ENCODE measurements at regions not wholly inside any gene's neighbourhood (a gene's known extent, or its start where the extent isn't known, plus 50 kb on each side); places are given as distances from the start of the nearest gene placed in this dataset.
"Not testable (repeated sequence)": the region's sequence is repeated elsewhere in the genome, so short reads cannot be mapped to it uniquely, and the experiment has no call there.

DNA sequence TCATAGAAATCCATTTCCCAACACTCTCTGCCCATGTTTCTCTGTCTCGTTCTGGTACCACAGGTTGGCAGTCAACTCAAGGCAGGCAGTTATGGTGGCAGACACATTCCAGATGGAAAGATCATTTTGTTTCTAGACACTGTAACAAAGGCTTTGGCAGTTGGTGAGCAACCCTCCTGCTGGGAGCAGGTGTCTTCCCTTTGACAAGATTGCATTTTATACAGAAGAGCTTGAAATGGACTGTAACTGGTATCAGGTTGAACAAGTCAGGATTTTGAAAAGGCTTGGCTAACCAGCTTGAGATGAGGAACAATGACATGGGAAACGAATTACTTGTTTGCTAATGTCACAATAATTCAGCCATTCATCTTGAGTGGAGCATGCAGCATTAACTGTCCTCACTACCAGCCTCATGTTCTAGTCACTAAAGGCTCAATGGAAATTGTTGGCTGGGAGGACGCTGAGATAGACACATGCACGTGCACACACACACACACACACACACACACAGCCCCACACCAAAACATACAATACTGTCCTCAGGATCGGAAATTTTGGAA, 170.0 kb downstream of the SEMA6D start:
- DNase-seq, result no peak

DNA sequence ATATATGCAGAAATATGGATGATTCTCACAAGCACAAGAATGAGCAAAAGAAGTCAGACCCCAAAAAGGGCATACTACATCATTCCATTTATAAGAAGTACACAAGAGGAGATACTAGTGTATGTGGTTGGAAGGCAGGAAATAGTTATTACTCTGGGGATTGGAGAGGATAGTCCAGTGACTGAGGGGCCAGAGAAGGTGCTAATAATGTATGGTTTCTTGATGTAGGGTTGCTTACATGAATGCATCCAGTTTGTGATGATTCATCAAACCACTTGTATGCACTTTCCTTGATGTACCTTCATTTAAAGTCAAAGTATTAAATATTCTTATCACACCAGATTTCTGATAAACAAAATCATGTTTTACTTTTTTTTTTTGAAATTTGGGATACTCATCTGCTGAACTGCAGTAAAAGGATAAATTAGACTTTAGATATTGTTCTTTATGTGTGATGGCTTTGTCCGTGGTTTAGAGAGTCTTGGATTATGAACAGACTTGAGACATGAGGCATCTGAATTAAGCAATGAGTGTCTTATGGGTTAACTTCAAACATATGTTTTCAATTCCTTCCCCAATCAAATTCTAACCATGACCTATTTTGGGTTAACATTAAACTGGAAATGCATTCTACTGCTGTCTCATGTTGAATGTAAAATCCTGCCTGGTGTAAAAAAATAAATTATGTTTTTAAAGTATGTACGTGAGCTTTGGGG, 171.2 kb downstream of the SEMA6D start:
- DNase-seq, result no peak

DNA sequence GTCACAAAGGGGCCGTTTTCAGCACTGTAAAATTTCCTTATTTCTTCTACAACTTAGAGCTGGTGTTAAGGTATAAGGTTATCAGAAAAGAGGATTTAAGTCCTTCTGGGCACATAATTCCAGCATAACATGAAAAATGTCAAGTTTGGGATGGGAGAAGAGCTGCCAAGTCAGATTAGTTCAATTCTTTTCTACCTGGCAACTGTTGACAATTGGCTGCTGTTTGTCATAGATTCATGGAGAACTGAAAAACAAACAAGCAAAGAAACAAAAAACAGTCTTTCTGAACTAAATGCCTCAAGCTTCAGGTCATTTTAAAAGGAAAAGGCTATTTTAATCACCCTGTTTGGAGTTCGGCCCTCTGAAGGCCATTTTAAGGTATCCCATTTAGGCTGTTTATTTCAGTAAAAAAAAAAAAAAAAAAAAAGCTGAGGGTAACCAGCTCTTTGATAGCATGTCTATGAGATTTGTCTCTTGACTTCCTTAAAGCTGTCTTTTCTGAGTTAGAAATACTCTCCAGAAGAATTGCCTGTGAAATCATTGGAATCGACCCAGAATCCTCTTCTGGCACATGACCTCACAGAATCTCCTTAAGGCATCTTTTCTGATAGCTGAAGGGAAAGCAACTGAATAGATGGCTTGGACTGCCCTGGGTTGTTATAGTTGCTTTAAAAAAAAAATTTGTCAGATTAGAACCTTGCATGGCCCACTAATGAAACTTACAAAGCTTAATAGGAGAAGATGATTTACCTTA, 173.3 kb downstream of the SEMA6D start:
- no peak for DNase-seq

DNA sequence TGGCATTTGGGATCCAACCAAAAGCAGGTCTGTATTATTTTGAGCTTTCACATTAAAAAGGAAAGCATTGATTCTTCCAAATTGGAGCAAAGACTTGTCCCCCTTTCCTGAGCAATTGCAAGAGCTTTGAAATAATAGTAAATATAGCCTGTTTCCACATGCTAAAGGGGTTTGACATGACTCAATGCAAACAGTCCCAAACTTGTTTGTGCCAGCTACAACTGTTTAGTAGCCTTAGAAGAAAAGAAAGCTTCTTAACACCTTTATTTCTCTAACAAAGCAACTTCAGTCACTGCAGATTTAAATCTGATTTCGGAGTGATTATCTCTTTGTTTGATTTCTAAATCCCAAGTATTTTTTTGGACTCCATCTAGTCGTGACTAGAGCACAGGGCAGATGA, 180.2 kb downstream of the SEMA6D start:
- no peak for DNase-seq

DNA sequence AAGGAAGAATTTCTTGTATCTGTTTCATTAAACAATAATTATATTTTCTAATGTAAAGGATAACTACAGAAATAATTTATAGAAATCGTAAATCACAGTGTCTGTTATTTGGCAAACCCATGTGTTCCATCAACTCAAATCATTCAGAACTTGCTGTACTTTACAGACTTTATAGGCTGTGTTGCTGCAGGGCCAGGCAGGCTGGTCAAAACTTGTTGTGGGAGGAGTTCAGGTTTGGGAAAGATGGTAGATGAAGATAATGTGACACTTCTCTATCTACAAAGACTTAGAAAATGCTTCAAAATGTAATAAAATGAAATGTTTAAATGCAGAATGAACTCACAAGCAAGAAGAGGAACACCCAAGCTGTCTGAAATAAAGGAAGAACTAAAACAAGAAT, 183.4 kb downstream of the SEMA6D start:
- no peak for DNase-seq

DNA sequence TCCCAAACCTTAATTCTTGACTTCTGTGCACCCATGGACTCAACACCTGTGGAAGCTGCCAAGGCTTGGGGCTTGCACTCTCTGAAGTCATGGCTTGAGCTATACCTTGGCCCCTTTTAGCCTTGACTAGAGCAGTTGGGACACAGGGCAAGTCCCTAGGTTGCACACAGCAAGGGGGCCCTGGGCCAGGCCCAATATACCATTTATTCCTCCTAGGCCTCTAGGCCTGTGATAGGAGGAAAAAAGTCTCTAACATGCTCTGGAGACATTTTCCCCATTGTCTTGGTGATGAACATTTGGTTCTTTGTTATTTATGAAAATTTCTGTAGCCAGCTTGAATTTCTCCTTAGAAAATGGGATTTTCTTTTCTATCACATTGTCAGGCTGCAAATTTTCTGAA, 186.1 kb downstream of the SEMA6D start:
- DNase-seq, result no peak

DNA sequence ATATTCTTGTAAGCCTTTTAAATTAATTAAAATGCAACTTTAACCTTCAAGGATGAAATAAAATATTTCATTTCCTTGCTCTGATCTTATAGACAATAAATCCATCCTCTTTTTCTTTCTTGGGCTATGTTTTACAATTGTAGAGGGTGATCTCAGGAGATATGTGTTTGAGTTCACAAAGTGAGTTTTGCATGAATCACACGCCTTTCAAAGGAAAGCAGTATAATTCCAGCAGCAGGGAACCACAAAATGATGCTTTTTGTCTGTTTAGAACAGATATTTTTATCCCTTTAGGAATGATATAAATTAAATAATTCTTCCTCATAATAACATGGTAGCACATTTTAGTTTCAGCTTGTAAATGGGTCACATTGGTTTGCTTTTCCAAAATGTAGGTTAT, 191.2 kb downstream of the SEMA6D start:
- no peak for DNase-seq

DNA sequence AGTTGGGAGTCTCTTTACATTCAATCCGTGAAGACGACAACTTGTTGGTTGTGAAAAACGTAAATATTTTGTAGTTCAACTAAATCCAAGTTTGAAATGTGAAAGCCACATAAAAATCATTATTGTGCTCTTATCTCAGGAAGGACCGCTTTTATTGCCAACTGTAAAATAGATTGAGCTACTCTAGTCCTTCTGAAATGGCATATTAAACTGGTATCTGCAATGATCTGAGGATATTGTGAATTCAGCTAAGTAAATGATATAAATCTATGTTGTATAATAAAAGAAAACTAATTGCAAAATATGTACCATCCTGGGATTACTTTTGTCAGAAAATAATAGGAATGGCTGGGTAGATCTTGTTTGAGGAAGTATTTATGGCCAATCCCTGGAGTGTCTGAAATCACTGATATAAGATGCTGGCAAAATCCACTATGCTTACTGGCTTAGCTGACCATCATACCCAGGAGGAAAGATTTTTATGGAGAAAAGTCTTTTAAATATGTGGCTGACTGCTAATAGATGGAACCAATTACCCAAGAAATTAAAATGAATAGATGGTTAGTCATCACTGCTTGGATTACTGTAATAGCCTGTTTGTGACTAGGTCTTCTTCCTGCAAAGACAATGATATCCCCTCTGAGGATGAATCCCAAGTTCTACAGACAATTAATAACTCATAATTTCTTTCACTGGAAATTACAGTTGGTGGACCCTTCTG, 191.8 kb downstream of the SEMA6D start:
- no peak for DNase-seq

DNA sequence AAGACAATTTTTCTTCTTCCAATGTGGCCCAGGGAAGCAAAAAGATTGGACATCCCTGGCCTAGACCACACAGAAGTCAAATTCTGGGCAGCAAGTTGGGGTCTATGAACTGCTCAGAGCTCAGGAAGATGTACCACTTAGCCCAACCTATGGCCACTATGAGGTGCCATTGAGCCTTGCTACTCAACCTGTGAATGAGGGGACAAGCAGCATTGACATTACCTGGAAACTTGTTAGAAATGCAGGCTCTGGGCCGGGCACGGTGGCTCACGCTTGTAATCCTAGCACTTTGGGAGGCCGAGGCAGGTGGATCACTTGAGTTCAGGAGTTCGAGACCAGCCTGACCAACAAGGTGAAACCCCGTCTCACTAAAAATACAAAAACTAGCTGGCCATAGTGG, 195.6 kb downstream of the SEMA6D start:
- not testable (repeated sequence) for DNase-seq

DNA sequence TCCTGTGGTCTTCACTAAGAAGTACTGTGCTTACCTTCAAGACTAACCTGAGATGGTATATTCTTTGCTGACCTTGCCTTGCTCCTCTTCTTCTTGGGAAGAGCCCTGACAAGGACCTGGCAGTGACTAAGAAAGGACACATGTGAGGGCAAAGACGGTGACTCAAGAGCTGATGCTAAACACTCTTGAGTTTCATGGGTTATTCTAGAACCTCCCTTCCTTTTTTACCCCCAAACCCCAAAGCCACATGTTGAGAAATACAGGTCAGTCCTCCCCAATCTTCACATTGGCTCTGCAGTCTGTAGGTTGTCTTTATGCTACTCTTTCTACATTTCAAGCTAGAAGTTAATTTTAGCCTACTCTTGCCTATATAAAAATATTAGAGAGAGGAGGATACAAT, 200.6 kb downstream of the SEMA6D start:
- no peak for DNase-seq

DNA sequence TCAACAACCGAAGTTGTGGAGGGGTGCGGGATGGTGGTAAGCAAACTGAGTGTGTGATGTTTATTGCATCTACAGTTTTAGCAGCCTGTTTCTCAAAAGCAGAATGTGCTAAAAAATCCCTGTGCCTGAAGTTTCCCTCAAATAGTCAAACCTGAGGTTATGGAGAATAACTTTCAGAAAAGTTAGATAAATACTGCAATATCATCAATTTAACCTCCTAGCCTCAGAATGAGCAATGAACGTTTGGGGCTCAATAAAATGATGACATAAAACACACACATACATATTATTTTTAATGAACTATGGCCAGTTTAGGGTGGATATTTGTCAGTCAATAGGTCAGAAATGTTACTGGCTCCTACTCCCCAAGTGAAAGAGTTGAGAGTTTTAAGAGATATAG, 201.6 kb downstream of the SEMA6D start:
- DNase-seq, result no peak

DNA sequence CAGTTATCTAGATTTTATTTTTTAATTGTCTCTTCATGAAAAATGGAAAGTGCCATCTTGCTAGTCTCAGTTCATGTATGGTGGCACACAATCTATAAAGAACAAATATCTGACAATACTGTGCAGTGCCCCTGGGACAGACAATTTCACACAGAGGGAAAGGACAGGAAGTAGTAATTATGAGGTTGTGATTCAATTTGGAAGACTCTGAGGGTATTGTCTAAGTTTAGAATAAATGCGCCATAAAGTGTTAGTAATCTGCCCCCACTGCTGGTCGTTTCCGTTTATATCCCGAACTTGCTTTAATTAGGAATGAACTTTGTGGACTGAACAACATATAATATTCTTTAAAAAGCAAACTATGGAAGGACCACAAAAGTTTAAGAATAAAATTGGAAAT, 196.4 kb upstream of the SLC24A5 start:
- no peak for DNase-seq

DNA sequence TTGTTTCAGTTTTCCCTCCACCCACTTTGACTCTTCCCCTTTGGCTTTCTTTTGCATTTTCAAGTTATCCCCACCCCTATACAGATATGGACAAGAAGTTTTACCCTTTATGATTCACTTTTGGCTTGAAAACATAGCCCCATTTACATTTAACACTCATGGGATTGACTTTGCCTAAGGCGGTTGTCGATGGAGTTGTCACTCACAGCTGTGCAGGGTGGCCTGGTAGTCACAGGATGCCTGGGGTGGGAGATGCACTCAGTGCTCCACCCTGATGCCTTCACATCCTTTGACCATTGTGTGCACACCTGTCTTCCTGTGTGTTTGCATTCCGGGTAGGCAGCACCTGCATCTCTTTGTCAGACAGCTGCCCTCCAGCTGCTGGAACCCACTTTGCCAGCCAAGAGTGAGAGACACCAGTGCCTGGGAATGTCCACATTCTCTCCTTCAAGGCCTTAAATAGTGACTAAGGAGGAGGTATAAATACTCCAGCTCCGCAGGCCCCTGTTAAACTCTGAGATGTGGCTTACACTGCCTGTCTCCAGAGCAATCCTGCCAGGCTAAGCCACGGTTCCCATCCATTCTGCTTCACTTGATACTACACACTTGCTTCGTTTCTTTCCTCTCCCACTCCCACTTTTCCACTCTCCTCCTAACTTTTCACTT, 191.5 kb upstream of the SLC24A5 start:
- DNase-seq, result no peak

DNA sequence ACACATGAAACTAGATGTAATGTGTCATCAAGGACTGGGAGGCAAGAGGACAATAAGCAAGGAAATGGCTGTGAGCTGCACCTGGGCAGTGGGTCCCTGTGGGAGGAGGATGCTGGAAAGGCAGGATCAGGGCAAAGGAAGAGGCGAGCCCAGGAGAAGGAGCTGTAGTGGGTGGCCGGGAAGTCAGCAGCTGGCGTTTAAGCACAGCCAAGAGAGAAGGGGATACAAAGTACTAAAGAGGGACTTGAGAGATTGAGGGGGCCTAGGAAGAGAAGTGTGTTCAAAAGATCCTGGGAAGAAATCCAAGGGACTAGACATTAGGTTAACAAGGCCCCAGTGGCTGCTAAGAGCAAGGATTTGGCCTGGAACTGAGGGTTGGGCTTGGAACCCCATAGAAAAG, 188.5 kb upstream of the SLC24A5 start:
- DNase-seq, result no peak

DNA sequence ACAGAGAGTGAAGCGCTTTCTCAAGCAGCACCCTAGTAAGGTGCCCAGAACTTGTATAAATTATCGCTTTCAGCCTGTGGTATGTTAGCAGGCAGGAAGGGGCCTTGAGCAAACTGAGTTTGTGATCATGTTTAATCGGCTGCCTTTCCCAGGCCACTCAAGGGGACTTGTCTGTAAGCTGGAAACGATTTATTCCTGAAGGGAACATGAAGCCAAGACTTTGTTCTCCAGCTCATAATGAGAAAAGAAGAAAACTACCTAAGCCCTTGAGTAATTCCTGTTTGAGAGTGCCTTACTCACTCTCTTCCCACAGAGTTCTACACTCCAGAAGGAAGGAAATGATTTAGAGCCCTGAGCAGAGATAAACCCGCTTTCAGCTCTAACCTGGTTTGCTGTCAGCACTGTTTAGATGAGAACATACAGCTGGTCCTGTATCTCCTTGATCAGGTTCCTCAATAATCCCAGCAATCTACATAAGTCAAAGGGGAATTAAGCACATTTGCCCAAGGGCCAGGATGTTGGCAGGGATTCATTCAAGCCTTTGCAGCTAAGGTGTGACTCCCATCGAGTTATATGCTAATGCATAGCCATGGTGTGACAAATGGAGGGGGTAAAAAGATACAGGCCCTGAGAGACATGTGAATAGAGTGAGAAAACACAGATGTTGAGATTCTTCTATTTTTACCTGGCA, 187.7 kb upstream of the SLC24A5 start:
- no peak for DNase-seq

DNA sequence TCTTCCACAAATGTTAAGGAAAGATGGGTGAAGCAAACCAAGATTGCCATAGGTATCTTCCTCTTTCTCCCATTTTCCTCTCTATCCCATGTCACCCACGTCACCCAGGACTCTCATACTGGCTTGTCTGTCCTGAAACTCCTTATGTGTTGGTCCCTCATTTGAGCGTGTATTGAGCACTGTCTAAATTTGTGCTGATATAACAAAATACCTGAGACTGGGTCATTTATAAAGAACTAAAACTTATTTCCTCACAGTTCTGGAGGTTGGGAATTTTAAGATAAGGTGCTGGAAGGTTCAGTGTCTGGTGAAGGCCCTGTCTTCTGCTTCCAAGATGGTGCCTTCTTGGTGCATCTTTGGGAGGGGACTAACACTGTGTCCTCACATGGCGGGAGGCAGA, 186.9 kb upstream of the SLC24A5 start:
- DNase-seq, result no peak

DNA sequence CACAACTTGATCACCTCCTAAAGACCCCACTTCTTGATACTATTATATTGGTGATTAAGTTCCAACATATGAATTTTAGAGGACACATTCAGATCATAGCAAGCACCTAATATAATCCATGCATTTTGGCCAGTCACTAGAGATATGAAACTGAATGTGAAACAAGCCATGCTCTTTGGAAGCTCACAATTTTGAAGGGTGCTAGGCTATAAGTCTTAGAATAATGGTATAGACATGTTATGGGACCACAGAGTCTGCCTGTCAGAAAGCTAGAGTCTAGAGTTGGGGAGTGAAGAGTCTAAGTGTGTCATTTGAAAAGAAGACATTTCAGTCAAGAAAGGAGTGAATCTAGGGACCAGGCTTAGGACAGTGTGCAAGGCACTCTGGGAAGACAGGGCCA, 186.4 kb upstream of the SLC24A5 start:
- no peak for DNase-seq

DNA sequence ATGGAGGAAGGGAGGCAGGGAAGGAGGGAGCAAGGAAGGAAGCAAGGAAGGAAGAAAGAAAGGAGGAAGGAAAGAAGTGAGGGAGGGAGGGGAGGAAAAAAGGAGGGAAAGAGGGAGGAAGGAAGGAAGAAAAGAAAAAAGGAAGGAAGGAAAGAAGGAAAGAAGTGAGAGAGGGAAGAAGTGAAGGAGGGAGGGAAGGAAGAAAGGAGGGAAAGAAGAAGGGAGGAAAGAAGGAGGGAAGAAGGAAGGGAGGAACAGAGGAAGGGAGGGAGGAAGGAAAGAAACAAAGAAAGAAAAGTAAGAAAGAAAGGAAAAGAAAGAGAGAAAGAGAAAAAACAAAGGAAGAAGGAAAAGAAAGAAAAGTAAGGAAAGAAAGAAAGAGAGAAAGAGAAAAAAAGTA, 183.0 kb upstream of the SLC24A5 start:
- DNase-seq, result no peak

DNA sequence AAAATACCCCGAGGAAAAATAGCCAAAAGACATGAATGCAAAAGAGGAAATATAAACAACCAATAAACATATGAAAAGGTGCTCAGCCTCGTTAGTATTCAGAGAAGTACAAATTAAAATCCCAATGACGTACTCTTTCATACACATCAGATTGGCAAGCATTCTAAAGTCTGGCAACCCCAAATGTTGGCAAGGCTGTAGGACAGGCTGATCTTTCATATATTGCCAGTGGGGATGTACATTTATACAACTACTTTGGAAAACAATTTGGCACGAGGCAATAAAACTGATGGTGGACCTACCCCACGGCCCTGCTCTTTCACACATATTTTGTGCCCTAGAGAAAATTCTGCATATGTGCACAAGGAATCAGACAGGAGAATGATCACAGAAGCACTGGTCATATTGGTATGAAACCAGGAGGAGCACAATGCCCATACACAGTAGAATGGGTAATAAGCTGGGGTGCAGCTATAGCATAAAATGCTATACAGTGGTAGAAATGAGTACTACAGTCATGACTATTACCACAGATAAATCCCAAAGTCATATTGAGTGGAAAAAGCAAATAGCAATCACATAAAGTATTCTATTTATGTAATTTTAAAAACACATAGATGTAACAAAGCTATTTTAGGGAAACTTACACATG, 176.0 kb upstream of the SLC24A5 start:
- DNase-seq, result no peak

DNA sequence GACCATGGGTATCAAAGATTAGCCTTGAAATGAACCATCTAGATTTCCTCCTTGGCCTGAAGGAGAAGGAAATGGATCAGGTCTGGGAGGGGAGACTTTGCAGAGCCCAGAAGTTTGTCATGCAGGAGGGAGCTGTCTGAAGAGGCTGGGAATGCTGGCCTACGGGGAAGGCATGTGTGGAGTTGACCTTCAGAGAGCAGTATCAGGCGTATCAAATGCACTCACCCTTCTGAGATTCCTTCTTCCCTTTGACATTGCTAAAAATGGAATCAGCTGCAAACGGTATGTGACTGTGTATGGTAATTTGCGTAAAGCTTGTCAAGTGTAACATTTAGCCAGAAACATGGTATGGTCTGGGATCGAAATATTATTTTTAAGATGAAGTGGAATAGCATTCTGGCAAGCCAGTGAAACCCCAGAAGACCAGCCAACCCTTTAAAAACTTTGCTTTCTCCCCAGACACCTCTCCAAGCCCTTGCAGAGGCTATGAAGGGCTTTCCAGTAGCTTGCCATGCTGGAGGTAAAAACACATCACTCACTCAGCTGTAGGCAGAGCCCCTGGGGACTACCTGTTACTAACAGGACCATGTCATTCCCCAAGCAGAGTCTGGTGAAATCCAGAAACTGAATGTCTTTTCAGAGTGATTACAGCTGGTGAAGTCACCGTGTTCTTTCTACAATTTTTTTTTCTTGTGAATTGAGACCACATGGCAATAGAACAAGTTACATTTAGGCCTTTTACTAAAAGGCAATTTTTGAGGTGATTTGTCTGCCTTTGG, 174.7 kb upstream of the SLC24A5 start:
- no peak for DNase-seq

DNA sequence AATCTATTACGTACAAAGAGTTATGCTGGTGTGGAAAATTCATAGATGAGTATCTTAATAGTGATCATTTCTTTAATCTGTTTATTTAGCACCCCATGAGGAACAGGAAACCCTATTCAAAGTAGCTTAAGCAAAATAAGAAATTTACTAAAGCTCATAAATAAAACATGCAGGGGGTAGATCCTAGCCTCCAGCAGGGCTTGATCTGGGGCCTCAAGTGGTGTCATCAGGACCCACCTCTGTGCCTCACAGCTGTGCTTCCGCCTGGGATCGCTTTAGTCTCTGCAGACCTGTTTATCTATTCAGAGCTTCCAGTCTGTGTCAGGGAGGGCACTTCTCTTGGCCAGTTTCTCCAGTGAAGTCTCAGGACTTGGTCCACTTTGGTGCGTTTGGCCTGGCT, 171.0 kb upstream of the SLC24A5 start:
- no peak for DNase-seq

Data from GDM1 (cell line).